Posterior cingulate gyrus (tissue), 11 donors: ENCODE measurements at regions not wholly inside any gene's neighbourhood (a gene's known extent, or its start where the extent isn't known, plus 50 kb on each side); places are given as distances from the start of the nearest gene placed in this dataset.
"Not testable (repeated sequence)": the region's sequence is repeated elsewhere in the genome, so short reads cannot be mapped to it uniquely, and the experiment has no call there.

Source experiments
- DNase-seq, 10 donors: peaks; one replicate each; pipeline versions ENCODE4 v3.0.0 to v3.0.0-alpha.2; 2020 to 2021; ENCODE audit warnings: mixed read lengths in 3 of 10
- intact Hi-C: fragments of 100-400 bp; cut with DNase I; formaldehyde crosslinking; loops from one replicate; pipeline ENCODE4 v1.15.1; 2023

- intact Hi-C loops, result no loop called here
- DNase-seq, result no peak
These were observed 120.2 kb upstream of the ALCAM start for GRCh38 chr3:105246536-105246935.

- no peak for DNase-seq
- intact Hi-C loops, result no loop called here
These were observed 113.5 kb upstream of the ALCAM start for GRCh38 chr3:105253225-105253624.

GRCh38 chr3:105254154-105254553 is 112.6 kb upstream of the ALCAM start:
- intact Hi-C loops, result no loop called here
- DNase-seq, result no peak

GRCh38 chr3:105255350-105255749 is 111.4 kb upstream of the ALCAM start:
- intact Hi-C loops, result no loop called here
- no peak for DNase-seq

GRCh38 chr3:105259496-105259895 is 107.2 kb upstream of the ALCAM start:
- no peak for DNase-seq

GRCh38 chr3:105260385-105260784 is 106.3 kb upstream of the ALCAM start:
- intact Hi-C loops, result no loop called here

More at GRCh38 chr3:105259496-105259895, 107.2 kb upstream of the ALCAM start:
- intact Hi-C loops, result no loop called here

GRCh38 chr3:105274536-105274935 is 92.2 kb upstream of the ALCAM start:
- no peak for DNase-seq
- intact Hi-C loops, result no loop called here

More at GRCh38 chr3:105260385-105260784, 106.3 kb upstream of the ALCAM start:
- no peak for DNase-seq

GRCh38 chr3:105274958-105275357 is 91.8 kb upstream of the ALCAM start:
- intact Hi-C loops, result no loop called here
- DNase-seq, result no peak

GRCh38 chr3:105277656-105278055 is 89.1 kb upstream of the ALCAM start:
- intact Hi-C loops, result no loop called here
- no peak for DNase-seq

GRCh38 chr3:105278688-105279087 is 88.0 kb upstream of the ALCAM start:
- DNase-seq, result no peak
- intact Hi-C loops, result no loop called here

- intact Hi-C loops, result no loop called here
- no peak for DNase-seq
These were observed 84.7 kb upstream of the ALCAM start for GRCh38 chr3:105281989-105282388.

GRCh38 chr3:105284876-105285275 is 81.8 kb upstream of the ALCAM start:
- intact Hi-C loops, result no loop called here
- DNase-seq, result no peak

- no peak for DNase-seq
- intact Hi-C loops, result no loop called here
These were observed 81.0 kb upstream of the ALCAM start for GRCh38 chr3:105285653-105286241.

GRCh38 chr3:105293441-105293840 is 73.3 kb upstream of the ALCAM start:
- intact Hi-C loops, result no loop called here
- no peak for DNase-seq

GRCh38 chr3:105296182-105296822 is 70.4 kb upstream of the ALCAM start:
- intact Hi-C loops, result not testable (repeated sequence)
- peak in 3 of 10 donors; percentile 42 to 50 (median 46) for DNase-seq

- no peak for DNase-seq
- intact Hi-C loops, result no loop called here
These were observed 62.2 kb upstream of the ALCAM start for GRCh38 chr3:105304487-105304886.

- intact Hi-C loops, result no loop called here
- DNase-seq, result no peak
These were observed 51.6 kb upstream of the ALCAM start for GRCh38 chr3:105315144-105315543.

- no peak for DNase-seq
- intact Hi-C loops, result no loop called here
These were observed 50.9 kb upstream of the ALCAM start for GRCh38 chr3:105315815-105316214.

- intact Hi-C loops, result no loop called here
These were observed 50.4 kb upstream of the ALCAM start for GRCh38 chr3:105316331-105316730.

More at GRCh38 chr3:105316331-105316730, 50.4 kb upstream of the ALCAM start:
- DNase-seq, result no peak
